Activated CD8-positive, alpha-beta memory T cell treated with anti-CD3 and anti-CD28 coated beads for 24 hours (primary cell): ENCODE measurements at regions not wholly inside any gene's neighbourhood (a gene's known extent, or its start where the extent isn't known, plus 50 kb on each side); places are given as distances from the start of the nearest gene placed in this dataset.

Source experiments
- DNase-seq: peaks from one replicate; pipeline ENCODE4 v3.0.0-alpha.2; 2020

DNA sequence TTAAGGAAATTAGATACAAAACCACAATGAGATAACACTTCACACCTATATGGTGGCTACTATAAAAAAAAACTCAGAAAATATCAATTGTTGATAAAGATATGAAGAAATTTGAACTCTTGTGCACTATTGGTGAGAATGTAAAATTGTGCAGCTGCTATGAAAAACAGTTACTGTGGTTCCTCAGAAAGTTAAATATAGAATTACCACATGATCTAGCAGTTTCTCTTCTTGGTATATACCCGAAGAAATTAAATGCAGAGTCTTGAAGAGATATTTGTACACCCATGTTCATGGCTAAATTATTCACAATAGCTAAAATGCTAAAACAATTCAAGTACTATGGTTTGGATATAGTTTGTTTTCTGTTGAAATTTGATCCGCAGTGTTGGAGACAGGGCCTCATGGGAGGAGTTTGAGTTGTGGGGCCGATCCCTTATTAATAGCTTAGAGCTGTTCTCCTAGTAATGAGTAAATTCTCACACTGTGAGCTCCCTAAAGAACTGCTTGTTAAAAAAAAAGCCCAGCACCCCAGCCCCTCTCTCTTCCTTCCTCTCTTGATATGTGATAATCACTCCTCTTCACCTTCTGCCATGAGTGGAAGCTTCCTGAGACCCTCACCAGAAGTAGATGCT is 1412.1 kb downstream of the PLA2G4A start:
- DNase-seq: no peak

DNA sequence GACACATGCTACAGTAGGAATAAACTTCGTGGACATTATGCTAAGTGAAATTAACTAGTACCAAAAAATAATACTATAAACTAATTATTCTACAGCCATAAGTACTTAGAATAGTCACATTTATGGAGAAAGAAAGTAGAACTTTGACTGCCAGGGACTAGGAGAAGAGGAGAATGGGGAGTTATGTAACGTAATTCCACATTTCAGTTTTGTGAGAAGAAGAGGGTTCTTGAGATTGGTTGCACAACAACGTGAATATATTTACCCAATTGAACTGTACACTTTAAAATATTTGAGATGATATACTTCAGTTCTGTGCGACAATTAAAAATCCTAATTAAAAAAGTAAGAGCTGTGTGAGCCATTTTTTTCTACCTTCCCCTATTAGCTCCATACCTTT is 1412.9 kb downstream of the PLA2G4A start:
- no peak for DNase-seq

- DNase-seq: no peak
These were observed 1414.7 kb downstream of the PLA2G4A start for GRCh38 chr1:188243456-188243855.

DNA sequence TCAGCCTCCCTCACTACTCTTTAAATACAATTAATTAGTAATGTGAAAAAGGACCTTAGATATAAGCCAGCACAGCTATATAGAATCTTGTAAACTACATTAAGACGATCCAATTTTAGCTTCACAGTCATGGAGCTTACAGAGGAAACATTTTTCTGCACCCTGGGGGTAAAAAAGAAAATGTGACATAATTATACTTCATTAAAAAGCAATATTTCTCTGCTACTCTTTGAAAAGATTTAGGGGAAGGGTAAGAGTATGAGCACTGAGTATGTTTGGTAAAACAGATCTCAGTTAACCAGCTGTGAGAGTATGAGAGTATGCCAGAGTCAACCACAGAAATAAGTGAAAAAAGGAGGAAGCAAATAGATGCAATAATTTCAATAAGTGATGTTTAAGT is 1415.9 kb downstream of the PLA2G4A start:
- DNase-seq: no peak

DNA sequence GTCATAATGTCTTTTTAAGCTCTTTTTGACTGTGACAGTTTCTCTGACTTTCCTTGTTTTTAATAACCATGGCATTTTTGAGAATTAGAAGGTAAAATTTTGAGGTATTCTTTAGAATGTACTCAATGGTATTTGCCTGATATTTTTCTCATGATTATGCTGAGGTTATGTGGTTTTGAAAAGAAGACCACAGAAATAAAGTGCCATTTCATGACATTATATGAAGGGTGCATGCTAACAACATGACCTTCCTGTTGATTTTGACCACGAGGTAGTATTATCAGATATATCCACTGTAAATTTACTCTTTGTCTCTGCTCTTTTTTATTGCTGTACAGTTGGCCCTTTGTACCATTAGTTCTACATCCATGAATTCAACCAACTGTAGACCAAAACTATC is 1418.5 kb downstream of the PLA2G4A start:
- no peak for DNase-seq

DNA sequence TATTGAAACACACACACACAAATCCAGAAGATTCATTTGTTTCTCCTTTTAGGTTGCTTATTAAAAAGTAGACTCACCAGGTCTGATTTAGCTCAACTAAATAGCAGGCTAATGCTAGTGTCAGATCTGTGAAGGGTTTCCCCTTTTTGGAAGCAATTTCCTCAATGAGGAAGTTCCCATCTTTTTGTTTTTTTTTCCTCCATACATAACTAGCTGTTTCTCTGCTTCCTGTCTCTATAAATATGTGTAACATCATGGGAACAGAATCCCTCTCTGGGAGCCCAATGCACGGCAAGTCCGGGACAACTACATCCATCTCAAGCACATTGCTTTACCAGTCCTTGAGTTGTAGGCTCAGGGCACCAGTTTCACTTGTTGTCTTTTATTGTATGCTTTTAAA is 1421.1 kb downstream of the PLA2G4A start:
- DNase-seq: no peak

DNA sequence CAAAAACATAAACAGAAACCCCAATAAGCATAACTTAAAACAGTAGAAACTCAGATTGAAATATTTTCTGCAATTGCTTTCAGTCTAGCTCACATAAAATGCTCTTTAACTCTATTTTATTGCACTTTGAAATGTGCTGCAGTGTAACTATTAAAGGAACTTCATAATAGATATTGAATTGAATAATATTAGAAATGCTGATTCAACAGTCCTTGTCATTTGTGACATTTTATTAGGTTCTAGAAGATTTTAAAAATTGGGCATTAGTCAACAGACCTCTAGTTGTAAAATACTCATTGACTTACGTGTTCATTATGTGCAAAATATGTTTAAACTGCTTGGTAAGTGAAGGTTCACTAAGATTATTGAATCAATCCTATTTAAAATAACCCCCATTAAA is 1422.3 kb downstream of the PLA2G4A start:
- DNase-seq: no peak

GRCh38 chr1:188261849-188262248 is 1433.1 kb downstream of the PLA2G4A start:
- DNase-seq: no peak

GRCh38 chr1:188269956-188270355 is 1441.2 kb downstream of the PLA2G4A start:
- DNase-seq: no peak

GRCh38 chr1:188270497-188270896 is 1441.7 kb downstream of the PLA2G4A start:
- no peak for DNase-seq

DNA sequence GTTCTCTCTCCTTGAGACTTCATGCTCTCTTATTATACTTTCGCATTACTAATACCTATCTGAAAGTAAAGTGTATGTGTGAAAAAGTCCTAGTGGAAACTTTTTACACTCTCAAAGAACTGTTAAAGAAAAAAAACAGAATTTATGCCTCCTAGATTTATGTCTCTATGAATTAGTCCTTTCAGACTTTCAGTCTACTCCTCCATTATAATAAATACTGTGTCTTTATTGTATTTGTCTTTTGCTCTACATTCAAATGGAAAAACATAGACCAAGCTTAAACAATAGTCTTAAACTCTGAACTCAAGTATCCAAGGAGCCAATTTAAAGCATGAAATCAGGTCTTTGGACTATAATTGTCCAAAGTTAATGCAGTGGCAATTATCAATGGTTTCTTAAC is 1449.0 kb downstream of the PLA2G4A start:
- DNase-seq: no peak

- no peak for DNase-seq
These were observed 1453.2 kb downstream of the PLA2G4A start for GRCh38 chr1:188281921-188282320.

DNA sequence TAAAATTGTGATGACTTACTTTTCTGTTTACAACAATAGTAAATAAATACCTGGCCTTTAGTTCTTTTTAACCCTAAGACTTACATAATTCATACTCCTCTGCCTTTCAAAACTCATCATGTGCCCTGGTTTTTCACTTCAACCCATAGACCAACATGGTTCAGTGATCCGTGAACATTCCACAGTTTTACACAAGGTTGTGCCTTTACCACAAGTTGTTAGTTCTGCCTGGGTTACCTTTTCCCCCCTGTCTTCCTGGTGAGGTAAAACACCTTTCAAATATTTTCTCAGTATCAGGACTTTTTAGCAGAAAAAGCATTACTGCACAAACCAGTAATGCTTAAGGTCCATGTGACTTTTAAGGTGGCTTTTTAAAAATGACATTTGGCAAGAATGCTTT is 1466.4 kb downstream of the PLA2G4A start:
- no peak for DNase-seq

DNA sequence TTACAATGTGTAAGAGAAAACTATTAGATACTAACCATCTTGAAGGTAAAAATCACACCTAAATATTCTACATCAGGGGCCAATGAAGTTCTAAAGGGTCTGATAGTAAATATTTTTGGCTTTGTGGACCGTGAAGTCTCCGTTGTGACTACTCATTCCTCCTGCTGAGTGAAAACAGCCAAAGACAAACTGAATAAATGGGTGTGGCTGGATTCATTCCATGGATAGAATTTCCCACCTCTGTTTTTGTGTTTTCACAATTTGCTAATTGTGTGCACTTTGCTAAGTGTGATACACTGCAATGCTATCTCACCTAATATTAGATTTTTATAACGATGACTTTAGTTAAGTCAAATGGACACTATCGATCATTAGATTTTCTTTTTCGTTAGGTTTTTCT is 1474.0 kb downstream of the PLA2G4A start:
- no peak for DNase-seq

DNA sequence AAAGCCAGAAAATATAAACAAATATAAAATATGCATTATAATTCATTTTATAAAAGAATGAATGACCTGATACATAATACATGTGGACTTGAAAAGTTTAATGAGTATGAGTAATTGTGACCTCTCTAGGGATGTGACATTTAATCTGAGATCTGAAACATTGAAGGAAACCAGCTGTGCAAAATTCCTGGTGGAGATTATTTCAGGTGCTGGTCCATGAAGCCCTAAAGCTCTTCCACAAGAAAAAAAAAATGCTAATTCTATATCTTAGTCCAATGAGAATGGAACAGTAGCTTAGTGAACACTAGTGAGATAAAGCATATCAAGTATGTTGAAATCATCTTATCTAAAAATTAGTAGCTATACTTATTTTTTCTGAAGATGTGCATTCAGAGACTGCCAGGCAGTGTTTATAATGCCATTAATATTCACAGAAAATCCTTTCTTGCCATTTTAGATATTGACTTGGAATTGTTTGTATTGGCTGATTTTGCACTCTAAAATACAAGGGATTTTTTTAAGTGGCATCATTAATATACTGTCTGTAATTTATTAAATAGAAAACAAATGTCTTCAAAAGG is 1485.9 kb downstream of the PLA2G4A start:
- no peak for DNase-seq

GRCh38 chr1:188317894-188318293 is 1489.1 kb downstream of the PLA2G4A start:
- no peak for DNase-seq

DNA sequence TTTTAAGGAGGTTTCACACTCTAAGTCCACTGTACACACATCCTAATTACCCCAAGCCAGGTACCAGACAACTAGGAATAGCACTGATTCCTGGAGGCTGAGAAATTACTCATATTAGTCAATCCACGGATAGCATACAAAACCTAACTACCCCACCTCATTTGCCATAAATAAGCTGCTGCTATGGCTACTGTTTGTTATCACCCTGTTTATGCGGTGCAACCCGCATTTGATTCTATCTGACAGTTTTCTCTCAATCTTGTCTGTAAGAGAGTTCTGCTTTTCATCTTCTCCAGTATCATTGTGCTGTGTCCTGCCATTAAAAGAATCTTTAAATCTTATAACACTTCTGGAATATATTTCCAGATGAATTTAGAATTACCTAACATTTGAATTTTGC is 1496.5 kb downstream of the PLA2G4A start:
- DNase-seq: no peak

GRCh38 chr1:188343914-188344313 is 1515.2 kb downstream of the PLA2G4A start:
- no peak for DNase-seq

DNA sequence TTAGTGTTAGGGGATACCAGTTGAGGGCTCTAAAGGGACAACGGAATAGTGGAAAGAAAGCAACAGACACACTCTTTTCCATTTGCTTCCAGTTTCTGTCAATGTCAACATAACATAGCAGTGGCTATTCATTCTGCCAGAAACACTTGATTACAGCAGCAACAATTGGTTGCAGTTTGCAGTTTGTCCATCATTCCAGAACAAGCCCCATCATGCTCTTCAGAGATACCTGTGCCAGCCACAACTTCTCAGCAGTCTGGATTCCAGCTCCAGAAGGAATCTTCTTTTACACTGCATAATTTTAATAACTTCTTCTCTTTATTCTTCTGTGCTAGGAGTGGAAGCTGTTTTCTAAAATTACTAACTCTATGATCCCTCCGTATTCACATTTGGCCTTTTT is 1521.4 kb downstream of the PLA2G4A start:
- no peak for DNase-seq

DNA sequence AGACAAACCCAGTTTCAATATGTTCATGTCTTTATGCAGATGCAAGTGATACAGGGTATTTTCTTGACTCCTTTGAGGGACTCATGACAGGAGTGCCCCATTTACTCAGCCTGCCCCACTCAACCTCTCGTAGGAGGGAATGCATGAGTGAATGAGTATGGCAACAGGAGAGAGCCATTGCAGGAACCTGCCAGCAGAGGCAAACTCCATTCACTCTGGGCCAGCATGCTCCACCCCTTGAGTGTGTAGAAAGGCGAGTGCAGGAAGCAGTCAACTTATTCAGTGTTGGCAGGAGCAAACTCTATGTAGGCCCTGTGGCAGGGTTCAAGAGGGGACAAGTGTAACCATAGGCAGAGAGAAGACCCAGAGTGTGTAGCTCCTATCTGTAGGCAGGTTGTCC is 1526.3 kb downstream of the PLA2G4A start:
- DNase-seq: no peak

- no peak for DNase-seq
These were observed 1527.1 kb downstream of the PLA2G4A start for GRCh38 chr1:188355847-188356246.

GRCh38 chr1:188359315-188359714 is 1530.6 kb downstream of the PLA2G4A start:
- no peak for DNase-seq

DNA sequence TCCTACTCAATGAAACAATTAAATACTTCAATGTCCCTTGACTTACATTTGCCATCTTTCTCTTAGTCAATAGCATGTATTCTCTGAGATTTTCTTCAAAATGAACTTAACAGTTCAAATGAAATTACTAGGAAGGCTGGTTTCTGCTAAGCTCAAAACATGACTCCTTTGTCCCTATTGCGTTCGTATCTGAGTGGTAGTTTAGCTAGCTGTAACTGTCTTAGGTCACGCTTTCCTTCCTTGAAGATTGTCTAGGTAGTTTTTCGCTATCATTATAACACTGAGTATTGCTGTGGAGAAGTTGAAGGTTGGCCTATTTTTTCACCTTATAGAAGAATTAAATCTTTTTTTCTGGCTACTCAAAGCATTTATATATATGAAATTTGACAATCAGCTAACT is 1535.2 kb downstream of the PLA2G4A start:
- DNase-seq: no peak

DNA sequence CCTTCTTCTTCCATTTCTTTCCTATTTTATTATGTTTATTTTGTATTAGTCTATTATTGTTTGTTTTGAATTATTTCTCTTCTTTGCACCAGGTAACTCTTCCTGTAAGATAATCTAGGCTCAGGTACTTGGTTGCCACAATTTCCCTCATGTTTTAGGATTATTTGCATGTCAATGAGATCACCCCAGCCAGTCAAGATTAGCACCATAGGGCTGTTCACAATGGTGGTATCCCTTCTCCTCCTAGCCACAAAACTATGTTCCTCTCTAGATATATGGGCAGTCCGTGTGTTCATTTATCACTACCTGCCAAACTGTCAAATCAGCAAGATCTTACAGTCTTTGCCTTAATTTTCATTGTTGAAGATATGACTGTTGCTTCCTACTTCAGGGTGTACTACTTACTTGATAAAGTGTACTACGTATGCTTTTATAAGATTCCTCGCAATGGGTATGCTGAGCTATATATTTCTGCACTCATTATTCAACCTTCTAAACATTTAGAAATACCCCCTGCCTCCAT is 1536.2 kb downstream of the PLA2G4A start:
- DNase-seq: no peak

DNA sequence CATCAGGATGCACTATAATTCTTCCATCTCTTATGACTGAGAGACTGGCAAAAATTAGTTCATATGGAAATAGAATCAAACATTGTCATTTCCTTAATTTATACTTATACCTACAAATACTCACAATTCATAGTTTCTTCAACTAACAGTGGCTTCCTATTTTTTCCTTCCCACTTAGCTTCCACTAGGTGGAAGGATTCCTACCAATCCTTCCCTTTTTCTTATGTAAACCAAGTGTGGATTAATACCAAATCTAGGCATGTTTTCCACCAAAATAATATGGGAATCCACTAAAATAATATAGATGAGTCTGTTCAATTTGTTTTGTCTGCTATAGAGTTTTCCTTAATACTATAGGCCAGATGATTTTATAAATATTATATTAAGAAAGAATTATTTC is 1537.1 kb downstream of the PLA2G4A start:
- no peak for DNase-seq
